Right renal pelvis (tissue), 4 donors: ENCODE measurements at regions not wholly inside any gene's neighbourhood (a gene's known extent, or its start where the extent isn't known, plus 50 kb on each side); places are given as distances from the start of the nearest gene placed in this dataset.
"Not testable (repeated sequence)": the region's sequence is repeated elsewhere in the genome, so short reads cannot be mapped to it uniquely, and the experiment has no call there.

Experiments used
- DNase-seq, 4 donors: peaks; one replicate each; pipeline ENCODE4 v3.0.0-alpha.2; 2013; ENCODE audit warnings: low read depth in 4 of 4, low spot score in 3 of 4, missing footprints in 1 of 4

DNA sequence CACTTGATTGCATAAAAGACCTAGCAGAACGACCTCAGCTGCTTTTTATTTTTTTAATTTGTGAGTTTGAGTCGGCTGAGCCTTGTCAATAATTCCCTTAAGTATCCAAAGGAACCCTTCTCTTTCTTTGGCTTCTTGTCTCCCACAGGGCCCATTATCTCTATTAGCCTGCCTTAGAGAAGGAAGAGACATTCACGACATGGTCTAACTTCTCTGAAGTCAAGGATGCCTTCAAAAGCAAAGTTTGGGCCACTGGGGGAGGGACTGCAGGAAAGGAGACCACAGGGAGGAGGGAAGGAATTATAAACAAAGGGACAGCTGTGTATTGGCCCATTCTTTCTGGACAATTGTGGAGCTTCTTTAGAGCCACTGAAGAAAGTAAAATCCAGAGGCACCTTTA is 126.4 kb downstream of the BRMS1L start:
- no peak for DNase-seq

DNA sequence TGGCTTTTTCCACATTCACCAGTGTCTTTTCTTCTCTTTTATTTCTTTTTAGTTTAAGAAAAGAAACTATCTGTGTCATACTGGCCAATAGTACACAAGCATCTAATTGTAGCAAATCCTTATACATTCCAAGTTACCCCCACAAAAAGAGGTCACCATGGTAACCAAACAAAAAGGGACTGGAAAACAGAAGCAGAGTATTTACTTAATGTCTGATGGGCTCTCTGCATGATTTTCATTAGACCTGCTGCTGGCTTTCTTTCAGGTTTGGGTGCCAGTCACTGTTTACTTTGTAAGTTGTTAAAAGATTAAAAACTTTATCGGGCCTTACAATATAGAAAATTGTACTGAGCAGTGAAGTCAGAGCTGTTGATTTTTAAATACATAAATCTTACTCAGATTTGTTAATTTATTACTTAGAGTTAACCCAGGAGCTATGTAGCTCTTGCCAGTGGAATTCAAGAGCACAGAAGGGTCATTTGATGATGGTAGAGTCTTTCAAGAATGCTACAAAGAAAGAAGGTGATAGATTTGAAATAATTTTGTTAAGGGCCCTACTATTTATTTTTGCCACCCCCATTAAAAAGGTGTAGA is 123.9 kb downstream of the BRMS1L start:
- DNase-seq: peak in 2 of 4 donors; percentile 3 to 29

DNA sequence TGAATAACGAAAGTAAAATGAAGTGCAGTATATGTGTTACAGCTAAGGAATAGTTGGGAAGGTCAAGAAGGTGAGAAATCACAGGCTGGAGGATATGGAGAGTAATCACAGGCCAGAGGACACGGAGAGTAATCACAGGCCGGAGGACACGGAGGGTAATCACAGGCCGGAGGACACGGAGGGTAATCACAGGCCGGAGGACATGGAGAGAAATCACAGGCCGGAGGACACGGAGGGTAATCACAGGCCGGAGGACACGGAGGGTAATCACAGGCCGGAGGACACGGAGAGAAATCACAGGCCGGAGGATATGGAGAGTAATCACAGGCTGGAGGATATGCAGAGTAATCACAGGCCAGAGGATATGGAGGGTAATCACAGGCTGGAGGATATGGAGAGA is 121.8 kb downstream of the BRMS1L start:
- not testable (repeated sequence) for DNase-seq

DNA sequence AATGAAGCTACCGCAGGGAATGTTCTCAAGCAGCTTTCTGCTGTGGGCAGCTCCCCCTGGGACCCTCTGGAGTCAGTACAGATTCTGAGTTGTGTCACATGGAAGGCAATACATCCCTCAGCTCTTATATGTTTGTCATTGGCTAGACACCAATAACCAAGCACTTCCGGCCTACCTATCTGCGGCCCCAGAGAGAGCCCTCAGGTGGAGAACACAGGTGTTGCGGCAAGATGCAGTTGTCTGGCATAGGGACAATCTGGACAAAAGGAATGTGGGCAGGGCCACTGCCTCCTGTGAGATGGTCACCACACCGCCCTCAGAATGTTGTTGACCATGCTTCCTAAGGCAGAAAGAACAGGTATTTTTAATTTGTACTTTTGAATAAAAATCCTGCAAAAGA is 118.7 kb downstream of the BRMS1L start:
- no peak for DNase-seq

DNA sequence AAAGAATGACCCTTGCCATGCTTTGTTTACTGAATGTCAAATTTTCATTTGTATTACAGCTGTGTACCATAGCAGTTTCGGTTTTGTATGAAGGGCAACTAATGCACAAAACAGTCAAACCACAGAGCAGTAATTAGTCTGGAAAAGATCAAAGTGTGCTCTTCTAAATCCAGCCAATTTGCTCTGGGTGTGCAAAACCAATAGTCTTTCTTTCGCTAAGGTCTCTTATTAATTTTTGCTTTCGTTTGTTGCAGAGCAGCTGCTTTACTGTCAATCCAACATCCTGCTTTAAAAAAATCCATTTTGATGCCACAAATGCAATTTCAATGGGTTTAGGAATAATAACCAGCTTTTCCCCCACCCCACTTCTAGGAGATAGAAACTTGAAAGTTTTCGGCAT is 114.2 kb downstream of the BRMS1L start:
- no peak for DNase-seq

DNA sequence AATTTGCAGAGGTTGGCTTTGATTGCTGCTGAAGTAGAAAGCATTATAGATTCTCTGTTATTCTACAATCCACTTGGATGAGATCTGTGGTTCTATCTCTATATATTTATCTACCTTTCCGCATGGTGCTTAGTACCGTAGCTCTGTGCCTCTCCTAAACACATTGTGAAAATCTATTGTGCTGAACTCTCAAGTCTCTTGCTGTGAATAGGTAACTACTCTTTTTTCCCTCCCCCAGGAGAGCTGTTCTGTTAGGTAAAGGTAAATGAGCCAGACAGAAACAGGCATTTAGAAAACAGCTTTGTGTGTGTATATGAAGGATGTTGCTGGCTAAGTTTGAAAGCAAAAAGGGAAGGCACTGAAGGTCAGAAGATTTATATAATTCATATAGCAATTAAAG is 112.6 kb downstream of the BRMS1L start:
- DNase-seq: no peak

DNA sequence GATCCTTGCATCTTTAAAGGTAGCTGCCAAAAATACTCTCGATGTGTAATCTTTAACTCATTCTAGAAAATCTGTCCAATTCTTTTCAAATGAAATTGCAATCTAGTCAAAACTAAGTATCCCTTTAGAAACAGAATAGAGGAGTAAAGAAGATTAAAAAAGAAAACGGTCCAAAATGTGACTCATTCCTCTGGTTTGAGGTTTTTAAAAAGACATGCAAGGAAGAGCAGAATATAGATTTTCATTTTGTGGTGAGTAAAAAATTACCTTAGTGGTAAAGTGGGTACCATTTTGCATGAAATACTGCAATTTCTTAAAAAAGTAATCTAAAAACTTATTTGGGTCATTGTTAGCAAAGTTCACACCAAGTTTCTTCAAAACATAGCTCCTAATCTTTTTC is 108.4 kb downstream of the BRMS1L start:
- DNase-seq: no peak

DNA sequence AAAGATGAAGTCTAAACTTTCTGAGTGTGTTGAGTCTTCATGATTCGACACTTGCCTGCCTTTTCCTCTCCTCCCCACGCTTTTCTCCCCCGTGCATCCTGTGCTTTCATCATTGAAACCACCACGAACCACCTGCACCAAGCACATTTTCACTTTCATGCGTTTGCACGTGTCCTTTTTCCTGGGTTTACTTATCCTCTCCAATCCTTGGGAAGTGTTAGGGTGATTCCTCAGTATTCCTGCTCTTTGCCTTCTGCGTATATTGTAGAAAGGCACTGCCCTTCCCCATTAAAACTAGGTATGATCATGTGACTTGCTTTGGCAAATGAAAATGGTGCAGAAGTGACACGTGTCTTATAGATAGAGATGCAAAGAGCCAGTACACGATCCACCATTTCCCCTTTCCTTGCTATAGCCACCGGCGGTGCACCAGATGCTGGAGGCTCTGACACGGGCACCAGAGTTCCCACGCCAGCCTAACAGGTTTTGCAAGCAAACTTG is 106.6 kb downstream of the BRMS1L start:
- DNase-seq: no peak

DNA sequence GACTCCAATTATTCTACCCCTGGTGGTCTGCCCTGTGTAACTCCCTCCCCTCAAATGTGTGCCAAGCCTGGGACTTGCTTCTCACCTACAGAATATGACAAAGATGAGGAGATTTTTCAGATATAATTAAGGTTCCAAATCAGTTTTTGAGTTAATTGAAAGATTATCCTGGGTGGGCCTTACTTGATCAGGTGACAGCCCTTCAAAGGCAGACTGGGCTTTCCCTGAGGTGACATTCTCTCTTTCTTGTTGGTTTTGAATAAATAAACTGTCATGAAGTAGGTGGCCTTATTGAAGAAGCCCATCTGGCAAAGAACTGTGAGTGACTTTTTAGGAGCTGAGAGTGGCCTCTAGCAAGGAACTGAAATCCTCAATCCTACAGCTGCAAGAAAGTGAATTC is 106.0 kb downstream of the BRMS1L start:
- no peak for DNase-seq

DNA sequence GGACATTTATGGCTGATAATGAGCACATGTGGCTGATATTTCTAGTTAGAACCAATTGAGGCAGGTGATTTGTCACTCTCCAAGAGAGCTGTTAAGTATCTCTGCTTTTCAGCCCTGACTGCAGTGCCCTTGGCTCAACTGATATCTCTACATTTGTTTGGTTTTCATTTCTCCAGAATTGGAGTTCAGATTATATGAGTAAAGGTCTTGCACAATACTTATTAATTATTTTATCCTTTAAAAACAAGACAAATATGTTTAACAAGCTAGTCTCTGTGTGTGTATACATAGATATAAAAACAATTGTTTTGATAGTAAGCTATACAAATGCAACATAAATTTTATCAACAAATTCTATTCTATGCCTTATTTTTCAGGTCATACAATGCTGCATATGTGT is 105.2 kb downstream of the BRMS1L start:
- no peak for DNase-seq

DNA sequence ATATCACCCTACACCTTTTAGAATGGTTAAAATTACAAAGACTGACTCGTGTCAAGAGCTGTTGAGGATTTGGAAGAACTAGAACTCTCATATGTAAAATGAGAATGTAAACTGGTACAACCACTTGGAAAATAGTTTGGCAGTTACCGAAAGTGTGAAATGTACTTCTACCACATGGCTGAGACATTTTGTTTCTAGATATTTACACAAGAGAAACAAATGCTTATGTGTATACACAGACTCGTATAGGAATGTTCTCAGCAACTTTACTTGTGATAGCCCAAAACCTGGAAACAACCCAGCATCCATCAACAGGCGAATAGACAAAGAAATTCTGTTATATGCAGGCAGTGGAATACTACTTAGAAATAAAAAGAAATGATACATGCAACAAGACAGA is 103.0 kb downstream of the BRMS1L start:
- DNase-seq: no peak

DNA sequence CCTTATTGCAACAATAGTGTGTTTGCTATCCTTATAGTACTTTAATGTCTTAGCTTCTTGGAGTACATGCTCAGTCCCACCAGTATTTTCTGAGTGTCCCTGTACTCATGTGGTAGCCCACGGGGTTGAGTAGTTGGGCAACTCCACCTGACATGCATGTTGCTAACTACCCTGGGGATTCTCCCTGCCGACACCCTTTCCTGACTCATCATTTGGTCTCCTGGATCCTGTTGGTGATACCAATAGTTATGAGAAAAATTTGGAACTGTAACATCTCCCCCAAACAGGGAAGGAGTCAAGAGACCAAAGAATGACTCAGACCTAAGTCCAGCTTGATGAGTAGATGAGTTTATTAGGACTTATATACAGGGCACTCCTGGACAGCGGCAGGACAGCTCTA is 101.6 kb downstream of the BRMS1L start:
- no peak for DNase-seq

DNA sequence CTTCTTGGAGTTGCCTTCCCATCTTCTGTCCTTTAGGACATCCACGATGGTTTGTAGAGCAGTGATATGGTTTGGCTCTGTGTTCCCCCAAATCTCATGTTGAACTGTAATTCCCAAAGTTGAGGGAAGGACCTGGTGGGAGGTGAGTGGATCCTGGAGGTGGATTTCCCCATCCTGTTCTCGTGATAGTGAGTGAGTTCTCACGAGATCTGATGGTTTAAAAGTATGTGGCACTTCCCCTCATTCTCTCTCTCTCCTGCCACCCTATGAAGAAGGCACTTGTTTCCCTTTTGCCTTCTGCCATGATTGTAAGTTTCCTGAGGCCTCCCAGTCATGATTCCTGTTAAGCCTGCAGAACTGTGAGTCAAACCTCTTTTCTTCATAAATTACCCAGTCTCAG is 99.2 kb downstream of the BRMS1L start:
- no peak for DNase-seq

DNA sequence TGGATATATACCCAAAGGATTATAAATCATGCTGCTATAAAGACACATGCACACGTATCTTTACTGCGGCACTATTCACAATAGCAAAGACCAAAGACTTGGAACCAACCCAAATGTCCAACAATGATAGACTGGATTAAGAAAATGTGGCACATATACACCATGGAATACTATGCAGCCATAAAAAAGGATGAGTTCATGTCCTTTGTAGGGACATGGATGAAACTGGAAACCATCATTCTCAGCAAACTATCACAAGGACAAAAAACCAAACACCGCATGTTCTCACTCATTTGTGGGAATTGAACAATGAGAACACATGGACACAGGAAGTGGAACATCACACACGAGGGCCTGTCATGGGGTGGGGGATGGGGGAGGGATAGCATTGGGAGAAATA is 96.5 kb downstream of the BRMS1L start:
- DNase-seq: not testable (repeated sequence)

DNA sequence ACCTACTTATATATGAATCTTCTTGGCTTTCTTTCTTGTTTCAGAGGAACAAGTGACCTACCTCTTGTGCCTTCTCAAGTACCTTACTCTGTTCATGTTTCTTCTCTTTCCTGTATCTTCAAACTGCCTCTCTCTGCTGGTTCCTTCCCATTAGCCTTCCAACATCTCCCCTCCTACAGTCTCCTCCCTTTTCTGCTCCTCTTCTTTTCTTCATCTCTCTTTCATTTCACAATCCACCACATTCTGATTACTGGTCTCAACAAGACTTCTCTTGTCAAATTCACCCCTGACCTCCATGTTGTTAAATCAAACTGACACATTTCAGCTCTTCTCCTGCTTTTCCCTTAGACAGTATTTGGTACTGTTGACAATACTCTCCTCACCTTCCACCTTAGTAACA is 95.6 kb downstream of the BRMS1L start:
- DNase-seq: no peak
